ENCODE measurements at regions not wholly inside any gene's neighbourhood (a gene's known extent, or its start where the extent isn't known, plus 50 kb on each side); places are given as distances from the start of the nearest gene placed in this dataset.
"Not testable (repeated sequence)": the region's sequence is repeated elsewhere in the genome, so short reads cannot be mapped to it uniquely, and the experiment has no call there.

DNA sequence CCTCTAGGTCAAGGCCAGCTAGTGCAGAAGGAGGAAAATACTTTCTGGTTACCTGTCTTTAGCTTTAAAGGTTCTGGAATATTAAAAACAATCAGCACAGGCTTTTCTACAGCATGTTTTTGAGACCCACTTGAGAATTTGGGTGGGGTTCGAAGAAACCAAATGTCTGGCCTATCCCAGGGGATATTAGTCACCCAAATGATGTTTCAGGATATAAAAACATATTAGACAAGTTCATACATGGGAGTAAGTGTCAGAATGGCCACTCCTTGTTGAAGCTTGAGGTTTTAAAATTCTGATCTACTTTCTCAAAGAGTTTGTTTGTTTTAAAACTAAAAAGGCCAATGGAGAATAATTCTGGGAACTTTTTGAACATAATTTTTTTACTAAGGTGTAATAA is 158.6 kb upstream of the DLX2 start:
- DNase-seq (ENCODE audit: low read depth), result no peak

DNA sequence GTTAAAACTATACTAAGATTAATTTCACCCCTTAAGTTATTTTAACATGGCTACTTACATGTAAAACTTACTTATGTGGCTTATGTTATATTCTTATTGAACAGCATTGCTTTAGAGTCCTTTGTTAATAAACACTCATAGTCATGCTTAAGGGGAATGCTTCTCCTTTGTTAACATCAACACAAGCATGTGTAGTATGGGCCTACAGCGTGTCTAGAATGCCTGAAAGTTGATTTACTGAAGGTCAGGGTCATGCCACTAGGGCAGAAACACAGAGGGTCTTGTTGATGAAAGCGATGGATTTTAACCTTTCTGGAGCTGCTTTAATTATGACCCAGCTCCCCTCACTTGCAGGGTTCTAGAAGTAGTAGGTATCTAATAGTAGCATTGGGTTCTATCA is 159.8 kb upstream of the DLX2 start:
- DNase-seq (ENCODE audit: low read depth), result no peak

DNA sequence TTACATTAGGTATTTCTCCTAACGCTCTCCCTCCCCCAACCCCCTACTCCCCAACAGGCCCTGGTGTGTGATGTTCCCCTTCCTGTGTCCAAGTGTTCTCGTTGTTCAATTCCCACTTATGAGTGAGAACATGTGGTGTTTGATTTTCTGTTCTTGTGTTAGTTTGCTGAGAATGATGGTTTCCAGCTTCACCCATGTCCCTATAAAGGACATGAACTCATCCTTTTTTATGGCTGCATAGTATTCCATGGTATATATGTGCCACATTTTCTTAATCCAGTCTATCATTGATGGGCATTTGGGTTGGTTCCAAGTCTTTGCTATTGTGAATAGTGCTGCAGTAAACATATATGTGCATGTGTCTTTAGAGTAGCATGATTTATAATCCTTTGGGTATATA is 162.1 kb upstream of the DLX2 start:
- DNase-seq (ENCODE audit: low read depth), result not testable (repeated sequence)

DNA sequence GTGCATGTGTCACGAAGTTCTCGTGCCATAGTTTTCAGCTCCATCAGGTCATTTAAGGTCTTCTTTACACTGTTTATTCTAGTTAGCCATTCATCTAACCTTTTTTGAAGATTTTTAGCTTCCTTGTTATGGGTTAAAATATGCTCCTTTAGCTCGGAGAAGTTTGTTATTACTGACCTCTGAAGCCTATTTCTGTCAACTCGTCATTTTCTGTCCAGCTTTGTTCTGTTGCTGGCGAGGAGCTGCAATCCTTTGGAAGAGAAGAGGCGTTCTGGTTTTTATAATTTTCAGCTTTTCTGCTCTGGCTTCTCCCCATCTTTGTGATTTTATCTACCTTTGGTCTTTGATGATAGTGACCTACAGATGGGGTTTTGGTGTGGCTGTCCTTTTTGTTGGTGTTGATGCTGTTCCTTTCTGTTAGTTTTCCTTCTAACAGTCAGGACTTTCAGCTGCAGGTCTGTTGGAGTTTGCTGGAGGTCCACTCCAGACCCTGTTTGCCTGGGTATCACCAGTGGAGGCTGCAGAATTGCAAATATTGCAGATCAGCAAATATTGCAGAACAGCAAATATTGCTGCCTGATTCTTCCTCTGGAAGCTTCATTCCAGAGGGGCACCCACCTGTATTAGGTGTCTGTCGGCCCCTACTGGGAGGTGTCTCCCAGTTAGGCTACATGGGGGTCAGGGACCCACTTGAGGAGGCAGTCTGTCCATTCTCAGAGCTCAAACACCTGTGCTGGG is 157.7 kb upstream of the ITGA6 start:
- DNase-seq (ENCODE audit: low read depth), result not testable (repeated sequence)

DNA sequence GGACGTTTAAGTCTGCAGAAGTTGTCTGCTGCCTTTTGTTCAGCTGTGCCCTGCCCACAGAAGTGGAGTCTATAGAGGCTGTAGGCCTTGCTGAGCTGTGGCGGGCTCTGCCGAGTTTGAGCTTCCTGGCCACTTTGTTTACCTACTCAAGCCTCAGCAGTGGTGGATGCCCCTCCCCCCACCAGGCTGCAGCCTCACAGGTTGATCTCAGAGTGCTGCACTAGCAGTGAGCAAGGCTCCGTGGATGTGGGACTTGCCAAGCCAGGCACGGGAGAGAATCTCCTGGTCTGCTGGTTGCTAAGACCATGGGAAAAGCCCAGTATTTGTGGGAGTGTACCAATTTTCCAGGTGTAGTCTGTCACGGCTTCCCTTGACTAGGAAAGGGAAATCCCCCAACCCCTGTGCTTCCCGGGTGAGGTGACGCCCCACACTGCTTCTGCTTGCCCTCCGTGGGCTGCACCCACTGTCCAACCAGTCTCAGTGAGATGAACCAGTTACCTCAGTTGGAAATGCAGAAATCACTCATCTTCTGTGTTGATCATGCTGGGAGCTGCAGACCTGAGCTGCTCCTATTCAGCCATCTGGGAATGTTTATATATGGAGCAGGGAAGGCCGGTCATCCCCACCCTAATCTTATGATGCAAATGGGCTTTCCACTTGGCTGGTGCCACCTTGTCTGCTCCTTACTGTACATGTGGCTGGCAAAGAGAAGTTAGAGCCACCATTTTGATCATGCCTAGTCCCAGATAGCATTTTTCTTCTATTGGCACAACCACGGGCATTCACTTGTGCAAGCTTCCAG is 156.9 kb upstream of the ITGA6 start:
- no peak for DNase-seq (ENCODE audit: low read depth)

DNA sequence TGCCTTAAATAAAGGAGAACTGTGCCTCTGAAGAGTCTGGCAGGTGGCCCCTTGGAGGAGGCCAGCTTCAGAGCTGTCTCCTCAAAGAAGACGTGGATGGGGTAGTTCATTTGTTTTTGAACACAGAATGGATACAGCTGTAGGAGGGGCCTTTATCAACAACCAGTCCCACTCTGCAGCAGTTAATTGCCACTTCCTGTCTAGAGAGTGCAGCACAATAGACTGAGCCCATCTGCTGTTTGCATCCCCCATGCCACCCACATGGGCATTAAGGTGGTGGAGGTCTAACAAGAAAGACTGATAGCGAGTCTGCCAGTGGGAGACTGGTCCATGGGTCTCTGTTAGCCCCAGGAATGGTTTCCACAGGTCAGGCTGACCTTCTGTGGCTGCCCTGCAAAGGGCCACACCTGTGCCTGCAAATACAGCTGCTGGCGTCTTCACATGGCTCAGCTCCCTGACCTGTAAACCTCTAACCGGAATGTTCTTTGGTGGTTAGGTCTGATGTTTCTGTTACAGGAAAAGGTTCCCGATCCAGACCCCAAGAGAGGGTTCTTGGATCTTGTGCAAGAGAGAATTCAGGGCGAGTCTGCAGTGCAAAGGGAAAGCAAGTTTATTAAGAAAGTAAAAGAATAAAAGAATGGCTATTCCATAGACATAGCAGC is 153.3 kb upstream of the ITGA6 start:
- no peak for DNase-seq (ENCODE audit: low read depth)

DNA sequence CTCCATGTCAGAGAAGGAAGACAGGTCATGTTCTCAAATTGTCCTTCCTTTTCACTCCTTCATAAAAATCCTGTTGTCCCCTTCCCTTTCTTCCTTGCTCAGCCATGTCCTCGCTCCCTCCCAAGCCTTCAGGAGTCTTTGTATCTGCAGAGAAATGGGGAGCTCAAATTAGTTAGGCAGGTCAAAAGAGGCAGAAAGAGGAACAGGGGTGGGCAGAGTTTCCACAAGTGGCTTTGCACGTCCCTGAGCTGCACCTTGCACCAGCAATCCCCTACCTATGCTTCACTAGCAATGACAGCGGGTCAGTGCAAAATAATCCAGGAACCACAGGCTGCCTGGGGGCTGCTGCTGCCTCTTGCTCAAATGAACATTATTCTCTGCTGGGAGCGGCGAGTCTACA is 152.1 kb upstream of the ITGA6 start:
- no peak for DNase-seq (ENCODE audit: low read depth)

DNA sequence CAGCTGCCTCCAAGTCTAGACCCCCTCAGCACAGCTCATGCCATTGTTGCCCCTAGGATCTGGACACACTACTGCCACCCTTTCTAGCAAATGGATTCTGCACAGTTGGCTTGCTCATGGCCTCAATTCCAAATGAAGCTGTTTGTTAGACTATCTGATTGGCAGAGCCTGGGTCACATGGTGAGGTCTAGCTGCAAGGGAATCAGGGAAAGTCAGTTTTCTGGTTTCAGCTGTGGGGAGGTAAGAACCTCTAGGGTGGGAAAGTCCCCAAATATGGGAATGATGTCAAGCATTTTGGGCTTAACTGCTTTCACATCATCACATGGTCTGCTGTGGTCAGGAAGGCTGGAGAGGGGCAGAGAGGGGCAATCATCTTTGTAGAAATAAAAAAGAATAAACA is 150.4 kb upstream of the ITGA6 start:
- DNase-seq (ENCODE audit: low read depth), result no peak

DNA sequence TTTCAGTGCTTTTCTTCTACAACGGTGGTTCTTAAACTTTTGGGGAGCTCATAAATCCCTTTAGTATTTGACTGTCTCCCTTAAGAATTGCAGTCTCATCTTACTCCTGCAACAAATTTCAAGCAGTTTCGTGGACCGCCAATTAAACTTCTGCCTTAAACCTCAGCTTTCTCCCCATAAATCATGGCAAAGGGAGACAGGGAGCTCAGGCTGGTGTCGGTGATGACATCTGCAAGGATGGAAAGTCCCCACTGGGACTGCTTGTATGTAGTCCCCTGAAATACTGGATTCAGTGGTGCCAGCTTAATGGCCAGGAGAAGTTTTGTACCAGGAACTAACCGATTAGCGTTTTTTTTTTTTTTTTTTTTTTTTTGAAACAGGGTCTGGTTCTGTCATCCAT is 148.7 kb upstream of the ITGA6 start:
- no peak for DNase-seq (ENCODE audit: low read depth)

DNA sequence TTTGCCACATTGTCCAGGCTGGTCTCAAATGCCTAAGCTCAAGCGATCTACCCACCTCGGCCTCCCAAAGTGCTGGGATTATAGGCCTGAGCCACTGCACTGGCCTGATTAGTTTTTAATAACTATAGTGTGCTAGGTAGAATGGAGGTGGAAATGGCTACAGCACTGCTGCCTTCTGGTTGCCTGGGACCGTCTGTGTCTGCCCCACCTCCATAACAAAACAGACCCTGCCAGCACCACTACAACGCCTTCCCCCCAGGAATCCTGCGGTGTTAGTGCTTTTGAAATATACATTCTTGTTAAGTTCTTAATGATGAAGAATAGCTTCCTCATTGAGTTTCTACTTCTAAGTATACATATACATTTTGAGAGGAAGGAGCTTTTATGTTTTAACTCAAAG is 148.2 kb upstream of the ITGA6 start:
- no peak for DNase-seq (ENCODE audit: low read depth)

DNA sequence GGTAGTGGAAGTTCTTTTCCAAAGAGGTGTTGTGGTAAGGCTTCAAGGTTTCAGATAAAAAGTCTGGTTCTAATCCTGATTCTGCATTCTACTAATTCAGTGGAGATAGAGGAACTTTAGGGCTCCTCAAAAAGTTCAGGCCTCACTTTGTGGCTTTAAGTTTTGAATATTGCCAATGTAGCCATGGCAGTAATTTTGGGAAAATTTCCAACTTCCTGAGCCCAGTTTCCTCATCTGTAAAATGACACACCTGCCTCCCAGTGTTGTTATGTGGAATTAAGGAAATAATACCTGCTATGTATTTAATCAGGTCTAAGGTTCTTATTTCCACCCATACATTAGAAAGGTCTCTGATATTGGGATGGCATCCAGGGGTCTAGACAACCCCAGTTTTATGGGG is 147.6 kb upstream of the ITGA6 start:
- no peak for DNase-seq (ENCODE audit: low read depth)

DNA sequence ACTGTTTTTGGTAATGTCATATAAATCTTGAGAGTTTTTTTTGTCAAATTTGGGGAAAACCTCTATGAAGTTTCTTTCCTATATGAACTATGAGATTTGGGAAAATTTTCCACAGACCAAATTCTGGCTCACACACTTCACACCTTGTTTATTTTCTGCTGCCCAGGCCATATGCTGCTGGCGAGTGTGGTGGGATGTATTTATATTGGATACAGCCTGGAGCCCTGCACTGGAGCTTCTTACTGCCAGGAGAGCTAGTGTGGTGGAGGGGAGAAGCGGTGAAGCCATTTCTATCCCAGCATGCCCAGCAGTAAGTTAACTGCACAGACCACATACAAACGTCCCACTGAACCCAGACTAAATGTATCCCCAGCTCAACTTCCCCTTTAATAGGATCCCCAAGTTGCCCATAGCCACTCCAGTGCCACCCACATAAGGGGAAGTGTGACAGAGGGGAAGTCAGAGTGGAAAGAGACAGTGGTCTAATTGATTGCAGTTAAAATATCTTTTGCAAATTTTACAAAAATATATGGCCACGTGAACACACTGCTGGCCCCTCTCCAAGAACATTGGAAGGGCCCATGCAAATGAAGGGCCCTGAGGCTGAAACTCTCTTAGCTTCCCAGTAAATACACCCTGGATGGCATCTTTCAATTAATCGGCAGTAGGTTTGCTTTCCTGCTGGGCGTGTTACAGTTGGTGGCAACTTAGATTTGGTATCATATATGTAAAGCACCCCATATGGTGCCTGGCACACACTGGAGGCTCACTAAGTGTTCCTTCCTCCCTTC is 146.6 kb upstream of the ITGA6 start:
- no peak for DNase-seq (ENCODE audit: low read depth)

DNA sequence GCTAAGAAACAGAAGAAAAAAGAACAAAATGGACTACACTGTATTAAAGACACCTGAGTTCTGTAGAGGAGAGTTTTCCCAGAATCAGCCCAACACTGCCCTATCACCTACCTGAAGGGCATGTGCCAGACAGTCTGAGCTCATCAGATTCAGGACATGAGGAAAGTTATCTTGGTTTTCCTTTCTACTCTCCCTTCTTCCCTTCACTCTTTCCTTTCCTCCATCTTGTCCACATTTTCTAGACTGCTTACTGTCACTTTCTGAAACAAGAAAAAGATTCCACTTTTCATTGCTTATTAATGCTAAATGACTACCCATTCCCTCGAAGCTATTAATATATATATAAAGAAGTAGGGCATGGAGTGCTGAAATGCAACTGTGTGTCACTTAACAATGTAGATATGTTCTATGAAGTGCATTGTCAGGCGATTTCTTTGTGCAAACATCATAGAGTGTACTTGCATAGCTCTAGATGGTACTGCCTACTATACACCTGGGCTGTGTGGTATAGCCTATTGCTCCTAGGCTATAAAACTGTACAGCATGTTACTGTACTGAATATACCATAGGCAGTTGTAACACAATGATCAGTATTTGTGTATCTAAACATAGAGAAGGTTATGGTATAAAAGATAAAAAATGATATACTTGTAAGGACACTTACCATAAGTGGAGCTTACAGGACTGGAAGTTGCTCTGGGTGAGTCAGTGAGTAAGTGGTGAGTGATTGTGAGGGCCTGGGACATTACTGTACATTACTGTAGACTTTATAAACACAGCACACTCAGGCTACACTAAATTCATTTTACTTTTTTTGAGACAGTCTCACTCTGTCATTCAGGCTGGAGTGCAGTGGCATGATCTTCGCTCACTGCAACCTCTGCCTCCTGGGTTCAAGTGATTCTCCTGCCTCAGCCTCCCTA is 145.5 kb upstream of the ITGA6 start:
- peak; percentile 86 for DNase-seq (ENCODE audit: low read depth)

DNA sequence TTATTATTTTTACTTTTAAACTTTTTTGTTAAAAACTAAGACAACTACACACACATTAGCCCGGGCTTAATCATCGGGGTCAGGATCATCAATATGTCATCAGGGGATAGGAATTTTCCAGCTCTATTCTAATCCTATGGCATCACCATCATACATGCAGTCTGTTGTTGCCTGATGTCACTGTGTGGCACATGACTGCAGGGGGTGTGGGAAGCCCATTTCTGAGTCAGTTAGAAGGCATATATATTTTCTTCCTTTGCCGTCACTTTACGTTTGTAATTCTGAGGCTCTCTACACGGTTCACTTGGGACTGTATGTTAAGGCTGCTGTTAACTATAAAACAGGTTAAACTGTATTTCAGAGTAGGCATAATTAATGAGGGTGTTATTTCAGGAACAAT is 144.4 kb upstream of the ITGA6 start:
- DNase-seq (ENCODE audit: low read depth), result peak; percentile 96

DNA sequence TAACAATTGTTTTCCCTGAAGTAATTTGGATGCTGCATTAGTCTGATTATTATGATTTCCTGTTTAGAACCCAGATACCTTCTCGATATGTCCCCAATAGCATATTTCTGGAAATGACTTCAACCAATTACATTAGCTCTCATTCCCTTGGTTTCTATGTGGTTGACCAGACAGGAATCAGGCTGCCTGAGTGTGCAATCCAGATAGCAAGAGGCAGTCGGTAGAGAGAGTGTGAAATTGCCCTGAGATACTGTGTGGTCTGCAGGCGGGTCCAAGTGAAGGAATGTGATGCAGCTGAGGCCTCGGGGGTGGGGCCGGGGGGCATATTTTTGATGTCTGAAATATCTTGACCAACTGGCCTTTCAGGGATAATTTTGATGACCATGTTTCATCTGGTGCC is 143.9 kb upstream of the ITGA6 start:
- peak; percentile 60 for DNase-seq (ENCODE audit: low read depth)

DNA sequence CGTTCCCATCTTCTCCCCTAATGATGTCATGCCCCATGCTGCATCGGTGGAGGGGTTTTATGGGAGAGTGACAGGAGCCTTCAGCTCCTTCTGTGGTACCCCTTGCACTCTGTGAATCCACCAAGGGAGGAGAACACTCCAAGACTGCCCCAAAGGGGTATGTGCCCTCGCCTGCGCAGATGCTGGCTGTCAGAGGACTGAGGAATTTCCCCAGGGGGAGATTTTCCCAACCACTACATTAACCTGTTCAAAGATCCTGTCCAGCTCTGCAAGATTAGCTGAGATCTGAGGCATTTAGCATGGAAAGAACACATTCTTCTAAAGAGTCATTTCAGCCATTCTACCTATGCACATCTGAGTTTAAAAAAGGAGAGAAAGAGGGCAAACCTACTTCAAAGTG is 143.2 kb upstream of the ITGA6 start:
- no peak for DNase-seq (ENCODE audit: low read depth)

DNA sequence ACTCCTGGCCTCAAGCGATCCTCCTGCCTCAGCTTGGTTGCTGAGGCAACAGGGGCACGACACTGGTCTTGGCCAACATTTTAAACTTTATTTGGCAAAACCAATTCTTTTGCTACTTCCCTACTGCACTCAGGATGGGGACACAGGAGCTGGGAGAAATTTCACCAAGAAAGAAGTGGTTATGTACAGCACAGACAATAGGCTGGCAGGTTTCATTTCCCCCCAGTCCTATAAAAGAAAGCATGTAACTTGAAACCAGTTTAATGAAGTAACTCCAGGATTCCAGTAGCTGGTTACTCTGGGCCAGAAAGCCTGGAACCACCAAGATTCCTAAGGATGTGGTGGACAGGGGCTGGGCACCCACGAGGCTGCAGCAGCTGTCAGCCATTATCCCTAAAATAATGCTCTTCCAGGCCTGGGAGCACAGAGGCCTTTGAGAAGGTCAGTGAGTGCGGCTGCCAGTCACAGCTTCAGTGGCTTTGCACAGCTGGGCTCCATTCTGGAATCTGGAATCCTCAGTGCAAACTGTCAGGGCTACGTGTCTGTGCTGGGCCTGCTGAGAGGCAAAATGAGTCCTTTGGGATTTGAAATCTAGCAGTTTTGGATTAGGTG is 142.3 kb upstream of the ITGA6 start:
- DNase-seq (ENCODE audit: low read depth), result peak; percentile 56

DNA sequence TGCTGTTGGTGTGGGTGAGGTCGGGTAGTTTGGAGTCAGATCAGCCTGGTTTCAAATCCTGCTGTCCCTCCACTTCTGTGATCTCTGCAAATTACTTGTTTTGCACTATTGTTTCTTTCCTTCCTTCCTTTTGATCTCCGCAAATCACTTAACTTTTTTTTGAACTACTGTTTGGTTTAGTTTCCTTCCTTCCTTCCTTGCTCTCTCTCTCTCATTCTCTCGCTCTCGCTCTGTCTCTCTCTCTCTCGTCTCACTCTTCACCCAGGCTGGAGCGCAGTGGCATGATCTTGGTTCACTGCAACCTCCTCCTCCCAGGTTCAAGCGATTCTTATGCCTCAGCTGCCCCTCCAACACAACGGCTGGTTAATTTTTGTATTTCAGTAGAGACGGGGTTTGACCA is 141.6 kb upstream of the ITGA6 start:
- no peak for DNase-seq (ENCODE audit: low read depth)

DNA sequence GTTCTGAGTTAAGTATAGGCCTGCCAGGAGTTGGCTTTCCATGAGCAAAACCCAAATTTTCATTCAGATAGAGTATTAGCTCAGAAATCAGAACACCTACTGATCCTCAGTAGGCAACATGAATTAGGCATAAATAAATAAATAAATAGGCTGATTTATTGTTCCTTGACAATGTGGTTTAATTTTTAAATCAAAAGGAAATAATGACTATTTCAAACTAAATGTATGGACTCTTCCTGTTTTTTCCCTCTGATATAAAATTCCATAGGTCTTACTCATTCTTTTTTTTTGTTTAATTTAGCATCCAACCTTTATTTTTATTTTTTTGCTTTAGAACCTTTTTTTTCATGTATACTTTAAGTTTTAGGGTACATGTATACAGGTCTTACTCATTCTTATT is 140.2 kb upstream of the ITGA6 start:
- no peak for DNase-seq (ENCODE audit: low read depth)

DNA sequence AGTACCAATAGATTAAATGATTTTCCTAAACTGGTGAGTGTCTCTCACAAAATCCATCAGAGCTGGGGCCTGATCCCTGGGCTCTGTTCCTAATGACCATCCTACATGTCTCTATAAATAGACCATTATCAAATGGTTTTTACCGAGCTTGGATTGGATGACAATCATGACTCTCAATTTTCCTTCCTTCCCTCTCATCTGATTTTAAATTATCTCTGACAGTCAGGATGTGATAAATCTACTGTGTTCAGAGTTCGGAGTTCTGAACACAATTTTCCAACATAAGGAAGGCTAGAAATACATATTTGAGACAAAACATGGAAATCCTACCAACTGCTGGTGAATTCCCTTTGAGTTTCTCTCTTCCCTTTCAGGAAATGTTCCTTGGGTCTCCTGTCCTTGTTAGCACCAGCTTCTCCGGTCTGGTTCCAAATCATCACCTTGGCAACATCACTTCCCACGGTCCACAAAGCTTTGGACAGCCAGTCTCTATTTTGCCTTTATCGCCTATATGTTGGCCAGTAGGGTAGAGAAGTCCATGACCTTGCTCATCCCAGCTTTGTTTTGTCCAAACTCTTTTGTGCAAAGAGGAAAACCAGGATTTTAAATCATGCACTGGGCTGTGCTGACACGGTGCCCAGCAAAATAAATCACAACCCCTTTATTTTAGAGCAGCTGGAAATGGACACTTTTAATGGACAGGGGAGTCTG is 139.6 kb upstream of the ITGA6 start:
- no peak for DNase-seq (ENCODE audit: low read depth)
